BLaER1 (cell line): ENCODE measurements at regions not wholly inside any gene's neighbourhood (a gene's known extent, or its start where the extent isn't known, plus 50 kb on each side); places are given as distances from the start of the nearest gene placed in this dataset.
A peak's percentile ranks its signal among the peaks of the same experiment; 100 is the strongest.
"Not testable (repeated sequence)": the region's sequence is repeated elsewhere in the genome, so short reads cannot be mapped to it uniquely, and the experiment has no call there.

Experiments used
- H3K27ac ChIP-seq: shearing (Covaris generic); formaldehyde crosslinking; 2 replicates; pipeline ENCODE4 v1.8.1; 2022
- H3K27me3 ChIP-seq: shearing (Covaris generic); formaldehyde crosslinking; 2 replicates; pipeline ENCODE4 v1.8.1; 2022
- H3K36me3 ChIP-seq: shearing (Covaris generic); formaldehyde crosslinking; 2 replicates; pipeline ENCODE4 v1.8.1; 2022
- H3K4me1 ChIP-seq: shearing (Covaris generic); formaldehyde crosslinking; 2 replicates; pipeline ENCODE4 v1.8.1; 2022
- H3K4me2 ChIP-seq: shearing (Covaris generic); formaldehyde crosslinking; 2 replicates; pipeline ENCODE4 v1.8.1; 2022
- H3K4me3 ChIP-seq: shearing (Covaris generic); formaldehyde crosslinking; 2 replicates; pipeline ENCODE4 v1.8.1; 2022
- H3K9ac ChIP-seq: shearing (Covaris generic); formaldehyde crosslinking; 2 replicates; pipeline ENCODE4 v1.8.1; 2022
- H3K9me3 ChIP-seq: shearing (Covaris generic); formaldehyde crosslinking; 2 replicates; pipeline ENCODE4 v1.8.1; 2022
- H4K20me1 ChIP-seq: shearing (Covaris generic); formaldehyde crosslinking; 2 replicates; pipeline ENCODE4 v1.8.1; 2022
- Cebpa-rat ChIP-seq: shearing (Covaris generic); IDR thresholded peaks from 2 replicates; pipeline ENCODE4 v1.8.1; 2022

DNA sequence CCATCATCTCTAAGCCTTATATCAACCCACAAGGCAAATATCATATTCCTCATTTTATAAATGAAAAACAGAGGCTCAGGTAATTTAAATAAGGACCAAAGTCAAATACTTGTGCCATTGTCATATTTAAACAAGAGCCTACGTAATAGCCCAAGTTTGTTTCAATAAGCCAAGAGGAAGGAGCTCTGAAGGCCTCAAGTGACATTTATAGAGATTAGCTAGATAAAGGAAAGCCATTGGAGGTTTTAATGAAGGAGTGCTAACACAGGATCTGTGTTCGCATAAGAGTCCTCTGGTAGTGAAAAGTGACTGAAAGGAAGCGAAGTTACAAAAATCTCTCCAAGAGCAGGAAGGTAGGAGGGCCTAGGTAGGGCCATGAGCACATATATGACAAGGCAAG is 384.9 kb upstream of the NOCT start:
- Histone ChIP-seq H3K9me3 (no peaks in the 10 kb centered on the region), H3K4me2 (no peak overlapping the region), H3K36me3 (no peaks in the 10 kb centered on the region), H3K4me1 (no peaks in the 10 kb centered on the region), H3K27ac (no peak overlapping the region), H3K9ac (no peak overlapping the region), H3K4me3 (no peak overlapping the region), H3K27me3 (no peaks in the 10 kb centered on the region), H4K20me1 (no peaks in the 10 kb centered on the region)
- TF ChIP-seq Cebpa-rat = no peak

DNA sequence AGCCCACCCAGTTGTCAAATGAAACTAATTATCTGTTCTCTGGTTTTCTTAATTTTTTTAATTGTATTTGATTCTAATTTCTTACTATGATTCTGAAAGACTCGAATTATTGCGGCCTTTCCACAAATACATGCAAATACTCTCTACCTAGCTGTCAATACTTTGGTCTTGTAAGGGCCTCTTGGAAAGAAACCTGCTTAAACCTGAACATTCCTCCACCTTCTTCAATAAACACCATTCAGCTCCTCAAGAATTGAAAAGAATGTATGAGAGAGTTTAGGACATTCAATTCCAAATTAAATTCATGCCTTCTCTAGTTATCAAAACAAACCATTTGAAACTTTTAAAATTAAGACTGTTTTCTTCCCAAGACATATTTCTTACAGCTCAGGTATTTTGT is 385.9 kb upstream of the NOCT start:
- no peak overlapping the region for H3K4me3 ChIP-seq
- H3K9me3 ChIP-seq = no peaks in the 10 kb centered on the region
- no peaks in the 10 kb centered on the region for H3K4me1 ChIP-seq
- no peak overlapping the region for H3K27ac ChIP-seq
- no peaks in the 10 kb centered on the region for H4K20me1 ChIP-seq
- H3K9ac ChIP-seq = no peak overlapping the region
- H3K4me2 ChIP-seq = no peak overlapping the region
- no peak for TF ChIP-seq Cebpa-rat
- no peaks in the 10 kb centered on the region for H3K27me3 ChIP-seq
- no peaks in the 10 kb centered on the region for H3K36me3 ChIP-seq

DNA sequence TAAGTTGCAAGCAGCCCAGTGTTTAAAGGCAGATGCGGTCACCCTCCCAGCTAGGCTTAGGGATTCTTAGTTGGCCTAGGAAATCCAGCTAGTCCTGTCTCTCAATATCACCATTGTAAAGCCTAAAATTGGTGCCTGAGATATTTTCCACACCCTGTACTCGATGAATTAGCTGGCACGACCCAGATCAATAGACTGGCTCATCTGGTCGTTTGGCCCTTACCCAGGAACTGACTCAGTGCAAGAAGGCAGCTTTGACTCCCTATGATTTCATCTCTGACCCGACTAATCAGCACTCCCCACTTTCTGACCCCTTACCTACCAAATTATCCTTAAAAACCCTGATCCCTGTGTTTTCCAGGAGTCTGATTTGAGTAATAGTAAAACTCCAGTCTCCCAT is 384.9 kb upstream of the SLC7A11 start:
- Histone ChIP-seq H3K4me2 (no peak overlapping the region), H3K4me3 (no peak overlapping the region), H3K27ac (no peak overlapping the region), H3K9me3 (peaks cover 9% of the 10 kb centered on the region), H4K20me1 (no peaks in the 10 kb centered on the region), H3K4me1 (no peaks in the 10 kb centered on the region), H3K9ac (no peak overlapping the region), H3K27me3 (no peaks in the 10 kb centered on the region), H3K36me3 (no peaks in the 10 kb centered on the region)
- no peak for TF ChIP-seq Cebpa-rat

DNA sequence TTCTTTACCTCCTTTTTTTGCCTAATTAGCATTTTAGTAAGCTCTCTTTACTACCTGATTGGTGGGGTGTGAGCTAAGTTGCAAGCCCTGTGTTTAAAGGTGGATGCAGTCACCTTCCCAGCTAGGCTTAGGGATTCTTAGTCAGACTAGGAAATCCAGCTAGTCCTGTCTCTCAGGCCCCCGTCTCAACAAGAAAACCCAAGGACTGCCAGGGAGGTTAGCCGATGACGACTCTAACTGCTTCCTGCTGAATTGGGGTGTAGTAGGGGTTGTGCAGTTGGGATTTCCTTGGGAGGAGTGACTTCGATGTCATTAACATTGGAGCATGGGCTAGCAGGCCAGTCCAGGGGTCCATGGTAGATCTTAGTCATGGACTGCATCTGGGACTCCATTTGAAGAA is 380.2 kb upstream of the SLC7A11 start:
- not testable (repeated sequence) for H3K36me3 ChIP-seq, H4K20me1 ChIP-seq, H3K27me3 ChIP-seq, H3K4me3 ChIP-seq, H3K4me1 ChIP-seq, H3K27ac ChIP-seq, H3K9ac ChIP-seq, H3K4me2 ChIP-seq
- H3K9me3 ChIP-seq = peaks cover 29% of the 10 kb centered on the region

DNA sequence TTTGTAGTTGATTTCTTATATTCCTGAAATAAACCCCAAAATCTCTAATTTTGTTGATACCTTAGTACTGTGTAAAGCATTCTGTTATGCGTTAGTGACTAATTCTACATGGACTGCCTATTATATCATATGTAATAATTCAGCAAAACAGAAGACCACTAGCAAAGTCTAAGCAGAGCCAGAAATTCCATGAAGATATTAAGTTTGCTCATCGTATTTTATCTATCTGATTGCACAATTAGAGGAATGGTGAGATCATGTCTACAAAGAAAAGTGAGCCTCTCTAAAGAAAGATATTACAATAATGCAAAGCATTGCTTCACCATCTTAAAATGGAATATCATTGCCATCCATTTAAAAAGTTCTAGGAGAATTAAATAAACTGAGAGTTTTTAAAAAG is 374.6 kb upstream of the SLC7A11 start:
- Histone ChIP-seq H3K9me3 (peaks cover 24% of the 10 kb centered on the region), H3K27me3 (no peaks in the 10 kb centered on the region), H3K4me1 (peaks cover 17% of the 10 kb centered on the region), H3K9ac (no peak overlapping the region), H3K36me3 (no peaks in the 10 kb centered on the region), H3K4me3 (no peak overlapping the region), H3K4me2 (no peak overlapping the region), H4K20me1 (no peaks in the 10 kb centered on the region), H3K27ac (no peak overlapping the region)
- no peak for TF ChIP-seq Cebpa-rat

DNA sequence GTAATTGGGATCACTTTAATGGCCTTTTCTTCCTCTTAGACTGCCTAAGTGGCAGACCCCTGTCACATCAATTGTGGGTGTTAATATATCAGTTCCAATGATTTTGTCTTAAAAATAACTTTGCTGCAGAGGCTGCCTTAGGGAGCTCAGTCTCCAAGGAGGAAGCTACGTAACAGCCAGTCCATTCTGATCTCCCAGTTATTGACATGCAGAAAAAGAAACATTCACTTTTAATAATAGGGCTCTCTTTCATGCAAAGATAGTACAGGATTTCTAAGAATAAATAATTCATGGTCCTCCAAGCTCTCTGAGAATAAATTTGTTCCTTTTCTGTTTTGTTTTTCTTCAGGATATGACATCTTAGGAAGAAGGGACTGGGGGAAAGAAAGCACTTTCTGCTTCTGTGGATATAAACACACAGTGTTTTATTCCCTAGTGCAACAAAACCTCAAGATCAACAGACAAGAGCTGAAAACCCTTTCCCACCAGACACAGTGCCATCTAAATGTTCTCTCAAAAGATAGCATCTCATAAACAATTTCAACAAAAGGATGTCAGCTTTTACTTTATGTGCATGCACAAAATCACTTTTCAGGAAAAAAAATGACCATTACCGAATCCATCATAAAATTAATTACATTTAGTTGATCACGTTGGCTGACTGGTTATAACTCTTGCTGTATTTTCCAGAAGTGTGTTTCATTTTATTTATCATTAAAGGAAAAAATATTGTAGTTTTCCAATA is 372.4 kb upstream of the SLC7A11 start:
- no peak overlapping the region for H3K9ac ChIP-seq
- H3K4me1 ChIP-seq = peaks cover 22% of the 10 kb centered on the region
- no peak overlapping the region for H3K4me3 ChIP-seq
- H3K27ac ChIP-seq = no peak overlapping the region
- peaks cover 13% of the 10 kb centered on the region for H3K9me3 ChIP-seq
- H3K36me3 ChIP-seq = no peaks in the 10 kb centered on the region
- TF ChIP-seq Cebpa-rat = no peak
- H4K20me1 ChIP-seq = no peaks in the 10 kb centered on the region
- peak overlapping the region; percentile 59 for H3K4me2 ChIP-seq
- no peaks in the 10 kb centered on the region for H3K27me3 ChIP-seq

DNA sequence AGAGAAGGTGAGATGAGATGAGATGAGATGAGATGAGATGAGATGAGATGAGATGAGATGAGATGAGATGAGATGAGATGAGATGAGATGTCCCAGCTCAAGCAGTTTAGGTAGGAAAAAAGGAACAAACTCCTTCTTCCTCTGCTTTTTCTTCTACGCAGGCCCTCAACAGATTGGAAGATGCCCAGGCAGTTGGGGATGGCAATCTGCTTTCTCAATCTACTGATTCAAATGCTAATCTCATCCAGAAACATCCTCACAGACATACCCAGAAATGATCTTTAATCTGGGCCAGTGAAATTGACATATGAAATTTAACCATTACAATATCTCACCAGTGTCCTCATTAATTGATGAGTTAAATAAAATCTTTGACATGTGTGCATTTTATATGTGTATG is 370.3 kb upstream of the SLC7A11 start:
- H3K9ac ChIP-seq = no peak overlapping the region
- no peak overlapping the region for H3K4me2 ChIP-seq
- peaks cover 7% of the 10 kb centered on the region for H3K9me3 ChIP-seq
- H3K36me3 ChIP-seq = no peaks in the 10 kb centered on the region
- TF ChIP-seq Cebpa-rat = no peak
- H3K27me3 ChIP-seq = no peaks in the 10 kb centered on the region
- H3K4me3 ChIP-seq = no peak overlapping the region
- H3K27ac ChIP-seq = no peak overlapping the region
- H4K20me1 ChIP-seq = no peaks in the 10 kb centered on the region
- H3K4me1 ChIP-seq = peaks cover 31% of the 10 kb centered on the region

DNA sequence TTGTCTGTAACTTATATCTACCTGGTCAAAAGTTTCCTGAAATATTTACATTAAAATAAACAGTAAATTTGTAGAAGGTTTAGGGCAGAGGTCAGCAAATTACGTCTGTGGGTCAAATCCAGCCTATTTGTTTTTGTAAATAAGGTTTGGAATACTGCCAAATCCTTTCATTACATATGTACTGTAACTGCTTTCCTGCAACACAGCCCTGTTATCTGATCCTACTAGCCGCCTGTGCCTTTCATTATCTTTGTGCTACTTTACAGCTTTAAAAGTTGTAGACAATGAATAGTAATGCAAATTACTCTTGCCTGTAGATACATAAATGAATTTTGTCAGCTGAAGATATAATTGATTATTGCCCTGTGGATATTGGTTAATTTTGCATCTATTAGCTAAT is 369.6 kb upstream of the SLC7A11 start:
- Histone ChIP-seq H3K4me2 (no peak overlapping the region), H3K36me3 (no peaks in the 10 kb centered on the region), H3K27ac (no peak overlapping the region), H3K4me3 (no peak overlapping the region), H4K20me1 (no peaks in the 10 kb centered on the region), H3K9me3 (peaks cover 9% of the 10 kb centered on the region), H3K9ac (no peak overlapping the region), H3K27me3 (no peaks in the 10 kb centered on the region), H3K4me1 (peaks cover 31% of the 10 kb centered on the region)
- TF ChIP-seq Cebpa-rat = no peak

DNA sequence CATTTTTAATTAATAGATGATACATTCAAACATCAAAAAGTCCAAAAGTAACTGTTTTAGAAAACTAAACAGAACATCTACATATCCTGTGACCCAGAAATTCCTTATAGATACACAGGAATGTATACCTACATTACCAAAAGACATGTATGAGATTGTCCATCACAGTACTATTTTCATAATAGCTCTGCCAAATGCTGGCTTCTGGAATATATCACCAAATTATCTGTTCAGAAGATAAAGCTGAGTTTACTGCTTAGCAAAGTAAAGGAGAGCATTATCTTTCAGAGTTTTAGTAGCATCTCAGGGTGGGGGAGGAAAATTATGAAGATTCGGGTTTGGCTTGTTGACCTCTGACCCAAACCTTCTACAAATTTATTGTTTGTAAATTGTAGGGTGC is 368.9 kb upstream of the SLC7A11 start:
- peaks cover 31% of the 10 kb centered on the region for H3K4me1 ChIP-seq
- H3K27me3 ChIP-seq = no peaks in the 10 kb centered on the region
- H3K9me3 ChIP-seq = peaks cover 16% of the 10 kb centered on the region
- no peak overlapping the region for H3K4me2 ChIP-seq
- H3K9ac ChIP-seq = no peak overlapping the region
- TF ChIP-seq Cebpa-rat = no peak
- H3K27ac ChIP-seq = no peak overlapping the region
- no peaks in the 10 kb centered on the region for H3K36me3 ChIP-seq
- H4K20me1 ChIP-seq = no peaks in the 10 kb centered on the region
- H3K4me3 ChIP-seq = no peak overlapping the region

DNA sequence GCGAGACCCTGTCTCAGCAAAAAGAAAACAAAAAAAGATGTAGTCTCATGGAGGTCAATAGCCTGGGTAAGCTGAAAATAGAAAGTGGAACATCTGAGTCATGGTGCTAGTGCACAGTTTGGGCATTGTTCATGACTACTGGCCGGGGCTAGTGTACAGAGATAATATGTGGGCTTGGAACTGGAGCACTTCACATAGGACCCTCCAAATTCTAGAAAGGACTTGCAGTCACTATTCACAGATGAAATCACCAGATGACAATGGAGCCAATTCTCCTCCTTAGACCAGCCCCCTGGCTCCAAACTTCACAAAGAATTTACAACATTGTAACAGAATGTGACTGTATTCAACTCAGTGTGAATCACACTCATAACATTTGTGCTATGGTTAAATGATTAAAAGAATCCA is 367.8 kb upstream of the SLC7A11 start:
- no peaks in the 10 kb centered on the region for H3K36me3 ChIP-seq
- H3K4me1 ChIP-seq = peaks cover 29% of the 10 kb centered on the region
- no peak overlapping the region for H3K9ac ChIP-seq
- no peaks in the 10 kb centered on the region for H3K27me3 ChIP-seq
- TF ChIP-seq Cebpa-rat = no peak
- no peak overlapping the region for H3K4me3 ChIP-seq
- H3K4me2 ChIP-seq = peak overlapping the region; percentile 22
- H4K20me1 ChIP-seq = no peaks in the 10 kb centered on the region
- peaks cover 12% of the 10 kb centered on the region for H3K9me3 ChIP-seq
- no peak overlapping the region for H3K27ac ChIP-seq

DNA sequence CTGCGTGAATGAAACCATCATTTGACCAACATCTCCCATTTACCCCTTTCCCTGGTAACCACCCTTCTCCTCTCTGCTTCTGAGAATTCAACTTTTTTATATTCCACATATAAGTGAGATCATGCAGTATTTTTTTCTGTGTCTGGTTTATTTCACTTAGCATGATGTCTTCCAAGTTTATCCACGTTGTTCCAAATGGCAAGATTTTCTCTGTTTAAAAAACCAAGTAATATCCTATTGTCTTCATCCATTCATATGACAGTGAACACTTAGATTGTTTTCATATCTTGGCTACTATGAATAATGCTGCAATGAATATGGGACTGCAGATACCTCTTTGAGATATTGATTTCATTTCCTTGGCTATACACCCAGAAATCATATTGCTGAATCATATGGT is 362.4 kb upstream of the SLC7A11 start:
- no peak overlapping the region for H3K27ac ChIP-seq
- no peaks in the 10 kb centered on the region for H4K20me1 ChIP-seq
- H3K4me2 ChIP-seq = no peak overlapping the region
- peaks cover 8% of the 10 kb centered on the region; the same call in 1 of the 2 replicates for H3K4me1 ChIP-seq
- TF ChIP-seq Cebpa-rat = no peak
- H3K27me3 ChIP-seq = no peaks in the 10 kb centered on the region
- H3K9me3 ChIP-seq = peaks cover 50% of the 10 kb centered on the region
- H3K36me3 ChIP-seq = no peaks in the 10 kb centered on the region
- no peak overlapping the region for H3K9ac ChIP-seq
- H3K4me3 ChIP-seq = no peak overlapping the region
